Mesothelial cell of epicardium (in vitro differentiated cells): ENCODE measurements at regions not wholly inside any gene's neighbourhood (a gene's known extent, or its start where the extent isn't known, plus 50 kb on each side); places are given as distances from the start of the nearest gene placed in this dataset.
"Not testable (repeated sequence)": the region's sequence is repeated elsewhere in the genome, so short reads cannot be mapped to it uniquely, and the experiment has no call there.

Source experiments
- DNase-seq, 2 experiments: peaks; one replicate each; pipeline ENCODE4 v3.0.0; 2021; ENCODE audit warnings: low spot score in 2 of 2; ENCODE audit not compliant: unreplicated experiment in 2 of 2
- H3K27ac Mint-ChIP-seq: 2 replicates; pipeline ENCODE4 v1.8.0; 2021; ENCODE audit warnings: mixed read lengths
- H3K27me3 Mint-ChIP-seq: 2 replicates; pipeline ENCODE4 v1.8.0; 2021; ENCODE audit warnings: low read depth, mixed read lengths
- H3K36me3 Mint-ChIP-seq: 2 replicates; pipeline ENCODE4 v1.8.0; 2021; ENCODE audit warnings: mixed read lengths
- H3K4me1 Mint-ChIP-seq: 2 replicates; pipeline ENCODE4 v1.8.0; 2021; ENCODE audit warnings: mixed read lengths
- H3K4me3 Mint-ChIP-seq: 2 replicates; pipeline ENCODE4 v1.8.0; 2021; ENCODE audit warnings: mild to moderate bottlenecking, moderate library complexity, mixed read lengths
- H3K9me3 Mint-ChIP-seq: 2 replicates; pipeline ENCODE4 v1.8.0; 2021; ENCODE audit warnings: mixed read lengths
- TF ChIP-seq, protein P1 (sequence below): fragments of 200-600 bp; sonication (generic); IDR thresholded peaks from one replicate; pipeline ENCODE4 v1.5.0; 2021; ENCODE audit warnings: antibody characterized with exemption; ENCODE audit not compliant: unreplicated experiment

DNA sequence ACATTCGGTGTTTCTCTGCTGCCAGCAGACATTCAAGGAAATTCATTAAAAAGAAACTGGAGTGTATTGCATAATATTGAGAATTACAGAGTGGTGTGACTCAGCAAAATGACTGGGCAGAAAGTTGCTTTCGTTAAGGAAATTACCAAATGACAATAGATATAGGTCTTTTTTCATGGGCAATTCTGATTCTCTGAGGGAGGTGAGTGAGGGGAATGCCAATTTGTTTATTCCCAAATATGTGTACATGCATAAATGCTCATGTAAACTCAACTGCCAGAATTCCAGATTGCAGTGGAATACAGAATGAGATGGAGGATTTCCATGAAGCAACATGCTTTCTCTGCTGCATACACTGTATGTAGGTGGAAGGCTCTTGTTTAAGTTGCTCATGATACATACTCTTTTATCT, 1730.1 kb downstream of the SLITRK5 start:
- Mint-ChIP-seq H3K4me1 (peaks cover 4% of the 10 kb centered on the region), H3K4me3 (no peak overlapping the region), H3K36me3 (peaks cover 5% of the 10 kb centered on the region), H3K27ac (peak overlapping the region; percentile 58), H3K9me3 (peaks cover 31% of the 10 kb centered on the region), H3K27me3 (no peaks in the 10 kb centered on the region)
- TF ChIP-seq, protein P1, sequence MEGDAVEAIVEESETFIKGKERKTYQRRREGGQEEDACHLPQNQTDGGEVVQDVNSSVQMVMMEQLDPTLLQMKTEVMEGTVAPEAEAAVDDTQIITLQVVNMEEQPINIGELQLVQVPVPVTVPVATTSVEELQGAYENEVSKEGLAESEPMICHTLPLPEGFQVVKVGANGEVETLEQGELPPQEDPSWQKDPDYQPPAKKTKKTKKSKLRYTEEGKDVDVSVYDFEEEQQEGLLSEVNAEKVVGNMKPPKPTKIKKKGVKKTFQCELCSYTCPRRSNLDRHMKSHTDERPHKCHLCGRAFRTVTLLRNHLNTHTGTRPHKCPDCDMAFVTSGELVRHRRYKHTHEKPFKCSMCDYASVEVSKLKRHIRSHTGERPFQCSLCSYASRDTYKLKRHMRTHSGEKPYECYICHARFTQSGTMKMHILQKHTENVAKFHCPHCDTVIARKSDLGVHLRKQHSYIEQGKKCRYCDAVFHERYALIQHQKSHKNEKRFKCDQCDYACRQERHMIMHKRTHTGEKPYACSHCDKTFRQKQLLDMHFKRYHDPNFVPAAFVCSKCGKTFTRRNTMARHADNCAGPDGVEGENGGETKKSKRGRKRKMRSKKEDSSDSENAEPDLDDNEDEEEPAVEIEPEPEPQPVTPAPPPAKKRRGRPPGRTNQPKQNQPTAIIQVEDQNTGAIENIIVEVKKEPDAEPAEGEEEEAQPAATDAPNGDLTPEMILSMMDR, result no peak
- no peak for DNase-seq

DNA sequence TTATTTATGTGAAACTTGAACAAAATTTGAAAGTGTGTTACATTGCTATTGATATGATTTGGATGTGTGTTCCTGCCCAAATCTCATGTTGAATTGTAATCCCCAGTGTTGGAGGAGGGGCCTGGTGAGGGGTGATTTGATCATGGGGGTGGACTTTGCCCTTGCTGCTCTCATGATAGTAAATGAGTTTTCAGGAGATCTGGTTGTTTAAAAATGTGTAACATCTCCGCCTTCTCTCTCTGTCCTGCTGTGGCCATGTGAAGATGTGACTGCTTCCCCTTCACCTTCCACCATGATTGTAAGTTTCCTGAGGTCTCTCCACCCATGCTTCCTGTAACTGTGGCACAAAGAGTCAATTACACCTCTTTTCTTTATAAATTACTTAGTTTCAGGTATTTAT, 1731.0 kb downstream of the SLITRK5 start:
- peaks cover 21% of the 10 kb centered on the region for H3K9me3 Mint-ChIP-seq

DNA sequence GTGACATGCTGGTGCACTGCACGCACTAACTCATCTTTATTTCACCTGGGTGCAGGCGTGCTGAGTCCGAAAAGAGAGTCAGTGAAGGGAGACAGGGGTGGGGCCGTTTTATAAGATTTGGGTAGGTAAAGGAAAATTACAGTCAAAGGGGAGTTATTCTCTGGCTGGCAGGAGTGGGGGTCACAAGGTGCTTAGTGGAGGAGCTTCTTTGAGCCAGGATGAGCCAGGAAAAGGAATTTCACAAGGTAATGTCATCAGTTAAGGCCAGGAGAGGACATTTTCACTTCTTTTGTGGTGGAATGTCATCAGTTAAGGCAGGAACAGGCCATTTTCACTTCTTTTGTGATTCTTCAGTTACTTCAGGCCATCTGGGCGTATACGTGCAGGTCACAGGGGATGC, 1734.9 kb downstream of the SLITRK5 start:
- H3K36me3 Mint-ChIP-seq, H3K9me3 Mint-ChIP-seq, H3K27me3 Mint-ChIP-seq, H3K4me3 Mint-ChIP-seq, DNase-seq, H3K27ac Mint-ChIP-seq, H3K4me1 Mint-ChIP-seq: not testable (repeated sequence)

More for the DNA sequence above, 1731.0 kb downstream of the SLITRK5 start:
- TF ChIP-seq, protein P1, result no peak
- Mint-ChIP-seq H3K36me3 (peaks cover 3% of the 10 kb centered on the region), H3K27ac (no peak overlapping the region), H3K4me1 (peaks cover 8% of the 10 kb centered on the region), H3K27me3 (no peaks in the 10 kb centered on the region), H3K4me3 (no peak overlapping the region)
- no peak for DNase-seq

GRCh38 chr13:89407357-89407756, 1736.2 kb downstream of the SLITRK5 start:
- H3K27me3 Mint-ChIP-seq, result no peaks in the 10 kb centered on the region

DNA sequence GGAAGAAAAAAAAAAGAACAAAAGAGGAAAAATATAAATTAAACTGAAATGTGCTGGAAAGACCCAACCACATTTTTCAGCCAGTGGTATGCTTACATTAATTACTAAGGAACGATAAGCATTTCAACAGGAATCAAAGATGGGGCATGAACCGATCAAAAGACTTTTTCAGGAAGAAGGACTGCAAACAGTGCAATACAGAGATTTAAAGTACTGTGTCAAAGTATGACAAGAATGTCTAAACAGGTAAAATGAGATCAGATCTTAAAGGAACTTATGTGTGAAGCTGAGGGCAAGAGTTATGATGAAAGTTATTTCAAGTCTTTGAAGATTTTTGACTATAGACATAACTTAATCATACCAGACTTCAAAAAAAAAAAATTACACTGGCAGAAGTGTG, 1761.8 kb downstream of the SLITRK5 start:
- Mint-ChIP-seq H3K4me1 (peaks cover 18% of the 10 kb centered on the region), H3K27ac (peak overlapping the region; percentile 67), H3K4me3 (no peak overlapping the region), H3K9me3 (peaks cover 21% of the 10 kb centered on the region), H3K27me3 (no peaks in the 10 kb centered on the region), H3K36me3 (no peaks in the 10 kb centered on the region)
- no peak for DNase-seq
- TF ChIP-seq, protein P1, result no peak

More at GRCh38 chr13:89407357-89407756, 1736.2 kb downstream of the SLITRK5 start:
- TF ChIP-seq, protein P1, result no peak
- Mint-ChIP-seq H3K4me3 (no peak overlapping the region), H3K9me3 (peaks cover 3% of the 10 kb centered on the region), H3K4me1 (peaks cover 9% of the 10 kb centered on the region), H3K36me3 (no peaks in the 10 kb centered on the region), H3K27ac (no peak overlapping the region)
- no peak for DNase-seq

DNA sequence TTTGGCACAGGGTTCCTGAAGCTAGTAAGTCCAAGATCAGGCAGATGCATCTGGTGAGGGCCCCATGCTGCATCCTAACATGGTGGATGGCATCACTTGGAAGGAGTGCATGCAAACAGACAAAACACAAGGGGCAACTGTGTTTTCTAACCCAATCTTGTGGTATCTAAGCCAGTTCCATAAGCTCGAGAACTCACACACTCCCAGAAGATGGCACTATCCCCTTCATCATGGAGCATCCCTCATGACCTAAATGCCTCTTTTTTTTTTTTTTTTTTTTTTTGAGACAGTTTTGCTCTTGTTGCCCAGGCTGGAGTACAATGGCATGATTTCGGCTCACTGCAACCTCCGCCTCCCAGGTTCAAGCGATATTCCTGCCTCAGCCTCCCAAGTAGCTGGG, 1763.5 kb downstream of the SLITRK5 start:
- Mint-ChIP-seq H3K4me1 (peaks cover 14% of the 10 kb centered on the region), H3K9me3 (peaks cover 25% of the 10 kb centered on the region)
- not testable (repeated sequence) for H3K27me3 Mint-ChIP-seq, H3K27ac Mint-ChIP-seq, H3K36me3 Mint-ChIP-seq, H3K4me3 Mint-ChIP-seq, DNase-seq

DNA sequence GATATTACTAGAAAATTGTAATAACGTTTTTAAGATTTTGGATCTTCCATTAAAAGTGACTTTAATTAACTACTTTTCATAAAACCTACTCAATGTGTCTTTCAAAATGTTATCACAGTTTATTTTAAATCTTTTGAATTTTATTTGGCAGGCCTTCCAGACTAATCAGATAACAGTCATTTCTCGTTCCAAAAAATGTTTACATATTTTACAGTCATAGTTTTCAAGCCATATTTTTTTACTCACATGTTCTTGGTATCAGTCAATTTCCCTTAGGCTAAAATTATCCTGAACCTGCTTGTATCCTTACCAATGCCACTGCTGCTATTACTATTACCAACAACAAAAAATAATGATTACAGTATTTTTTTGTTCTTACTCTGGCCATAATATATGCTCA, 1783.5 kb downstream of the SLITRK5 start:
- TF ChIP-seq, protein P1, result no peak
- no peaks in the 10 kb centered on the region for H3K27me3 Mint-ChIP-seq
- peaks cover 3% of the 10 kb centered on the region for H3K36me3 Mint-ChIP-seq
- no peak overlapping the region for H3K27ac Mint-ChIP-seq
- H3K4me3 Mint-ChIP-seq, result no peak overlapping the region
- no peak for DNase-seq
- peaks cover 23% of the 10 kb centered on the region for H3K4me1 Mint-ChIP-seq
- H3K9me3 Mint-ChIP-seq, result peaks cover 10% of the 10 kb centered on the region
